Coronary artery (tissue), 2 donors: ENCODE measurements at regions not wholly inside any gene's neighbourhood (a gene's known extent, or its start where the extent isn't known, plus 50 kb on each side); places are given as distances from the start of the nearest gene placed in this dataset.

Experiments
- DNase-seq: peaks from one replicate; pipeline ENCODE4 v3.0.0-alpha.2; 2017; ENCODE audit warnings: low spot score
- H3K27ac ChIP-seq, 2 donors: fragments of 200-600 bp; sonication (generic); one replicate each; pipeline ENCODE4 v1.5.1; 2016 to 2019
- H3K4me3 ChIP-seq: fragments of 200-600 bp; sonication (generic); 2 replicates; pipeline ENCODE4 v1.5.1; 2016; ENCODE audit warnings: mild to moderate bottlenecking, moderate library complexity
- CTCF ChIP-seq: fragments of 200-600 bp; sonication (generic); IDR thresholded peaks from one replicate; pipeline ENCODE4 v1.5.1; 2019; ENCODE audit warnings: antibody characterized with exemption

GRCh38 chr5:3043600-3043999 lies 292.1 kb upstream of the IRX2 start:
- Histone ChIP-seq H3K27ac (no peak overlapping the region), H3K4me3 (no peak overlapping the region)
- no peak for TF ChIP-seq CTCF
- DNase-seq, result no peak

GRCh38 chr5:3041001-3041400 lies 289.5 kb upstream of the IRX2 start:
- DNase-seq, result no peak
- TF ChIP-seq CTCF, result no peak

GRCh38 chr5:3036041-3036788 lies 284.7 kb upstream of the IRX2 start:
- Histone ChIP-seq H3K27ac (no peak overlapping the region), H3K4me3 (no peak overlapping the region)
- TF ChIP-seq CTCF, result no peak
- DNase-seq, result no peak

More at GRCh38 chr5:3041001-3041400, 289.5 kb upstream of the IRX2 start:
- no peak overlapping the region for H3K27ac ChIP-seq
- H3K4me3 ChIP-seq, result no peak overlapping the region

- TF ChIP-seq CTCF, result no peak
Observed at GRCh38 chr5:3035452-3035851, 284.0 kb upstream of the IRX2 start.

GRCh38 chr5:3034881-3035280 lies 283.4 kb upstream of the IRX2 start:
- Histone ChIP-seq H3K4me3 (no peak overlapping the region), H3K27ac (no peak overlapping the region)
- DNase-seq, result no peak
- TF ChIP-seq CTCF, result no peak

More at GRCh38 chr5:3035452-3035851, 284.0 kb upstream of the IRX2 start:
- Histone ChIP-seq H3K4me3 (no peak overlapping the region), H3K27ac (no peak overlapping the region)
- DNase-seq, result no peak

- H3K27ac ChIP-seq, result no peak overlapping the region
- DNase-seq, result no peak
- TF ChIP-seq CTCF, result no peak
- no peak overlapping the region for H3K4me3 ChIP-seq
Observed at GRCh38 chr5:3034449-3034848, 283.0 kb upstream of the IRX2 start.

- DNase-seq, result no peak
Observed at GRCh38 chr5:3033033-3033755, 281.7 kb upstream of the IRX2 start.

More at GRCh38 chr5:3033033-3033755, 281.7 kb upstream of the IRX2 start:
- TF ChIP-seq CTCF, result no peak
- Histone ChIP-seq H3K4me3 (no peak overlapping the region), H3K27ac (no peak overlapping the region)
